OCI-LY7 (cell line): ENCODE measurements at regions not wholly inside any gene's neighbourhood (a gene's known extent, or its start where the extent isn't known, plus 50 kb on each side); places are given as distances from the start of the nearest gene placed in this dataset.

Experiments
- CTCF ChIP-seq: fragments of 200-600 bp; sonication (generic); conservative IDR thresholded peaks from 2 replicates; pipeline ENCODE4 v1.5.1; 2014; ENCODE audit warnings: mild to moderate bottlenecking, antibody characterized with exemption, low read length, moderate library complexity, mixed read lengths
- EZH2phosphoT487 ChIP-seq: fragments of 200-600 bp; sonication (generic); IDR thresholded peaks from 2 replicates; pipeline ENCODE4 v1.6.1; 2018; ENCODE audit warnings: low read depth, borderline replicate concordance, mild to moderate bottlenecking, mixed run types, antibody characterized with exemption, low read length, moderate library complexity, mixed read lengths

GRCh38 chr11:33956611-33957010 lies 64.7 kb upstream of the LMO2 start:
- no peak for TF ChIP-seq CTCF
- TF ChIP-seq EZH2phosphoT487 = no peak
